Stimulated activated naive B cell treated with anti-CD40 and anti-IgM and Interleukin-4, amounts not matched to agents 10 μg/mL and 1 μg/mL and 100 μg/mL, for 72 hours (primary cell): ENCODE measurements at regions not wholly inside any gene's neighbourhood (a gene's known extent, or its start where the extent isn't known, plus 50 kb on each side); places are given as distances from the start of the nearest gene placed in this dataset.

Experiments
- ATAC-seq, 2 donors: fragments of 150-1000 bp; cut with Tn5 transposase; replicated peaks; 2 replicates each; pipeline ENCODE4 v1.10.0; 2021; ENCODE audit warnings: moderate library complexity in 1 of 2
- DNase-seq: peaks from one replicate; pipeline ENCODE4 v3.0.0; 2021
- H3K27ac Mint-ChIP-seq: one replicate; pipeline ENCODE4 v1.8.0; 2022; ENCODE audit warnings: mild to moderate bottlenecking, mixed read lengths
- H3K27me3 Mint-ChIP-seq, 2 donors: one replicate each; pipeline ENCODE4 v1.8.0; 2022; ENCODE audit warnings: mixed read lengths in 2 of 2
- H3K36me3 Mint-ChIP-seq, 2 donors: one replicate each; pipeline ENCODE4 v1.8.0; 2022; ENCODE audit warnings: mixed read lengths in 2 of 2, mild to moderate bottlenecking in 1 of 2
- H3K4me1 Mint-ChIP-seq, 2 donors: one replicate each; pipeline ENCODE4 v1.8.0; 2022; ENCODE audit warnings: mixed read lengths in 2 of 2, mild to moderate bottlenecking in 1 of 2
- H3K4me3 Mint-ChIP-seq, 2 donors: one replicate each; pipeline ENCODE4 v1.8.0; 2022; ENCODE audit warnings: mild to moderate bottlenecking in 2 of 2, mixed read lengths in 2 of 2, moderate library complexity in 1 of 2
- H3K9me3 Mint-ChIP-seq, 2 donors: one replicate each; pipeline ENCODE4 v1.8.0; 2022; ENCODE audit warnings: mixed read lengths in 2 of 2, mild to moderate bottlenecking in 1 of 2

GRCh38 chr14:22052795-22053194, 379.2 kb upstream of the OR4E1 start:
- ATAC-seq (no peak), DNase-seq (no peak)
- H3K27ac Mint-ChIP-seq: no peak overlapping the region
- H3K4me1 Mint-ChIP-seq: no peaks in the 10 kb centered on the region
- peaks cover 72 to 80% of the 10 kb centered on the region in 2 donors for H3K27me3 Mint-ChIP-seq
- H3K9me3 Mint-ChIP-seq: peaks cover 0 to 1% of the 10 kb centered on the region in 2 donors
- no peak overlapping the region for H3K4me3 Mint-ChIP-seq
- H3K36me3 Mint-ChIP-seq: no peaks in the 10 kb centered on the region

- DNase-seq: no peak
- H3K4me3 Mint-ChIP-seq: no peak overlapping the region
- H3K9me3 Mint-ChIP-seq: no peaks in the 10 kb centered on the region
- H3K36me3 Mint-ChIP-seq: no peaks in the 10 kb centered on the region
- H3K4me1 Mint-ChIP-seq: peaks cover 0 to 7% of the 10 kb centered on the region in 2 donors
- peaks cover 53 to 69% of the 10 kb centered on the region in 2 donors for H3K27me3 Mint-ChIP-seq
- peak; percentile 77 to 80 for ATAC-seq
- H3K27ac Mint-ChIP-seq: no peak overlapping the region
Observed at GRCh38 chr14:22047115-22047514, 373.5 kb upstream of the OR4E1 start.

- no peaks in the 10 kb centered on the region for H3K36me3 Mint-ChIP-seq
- H3K27me3 Mint-ChIP-seq: peaks cover 56 to 73% of the 10 kb centered on the region in 2 donors
- DNase-seq (no peak), ATAC-seq (no peak)
- H3K4me1 Mint-ChIP-seq: peaks cover 0 to 7% of the 10 kb centered on the region in 2 donors
- no peak overlapping the region for H3K4me3 Mint-ChIP-seq
- no peaks in the 10 kb centered on the region for H3K9me3 Mint-ChIP-seq
- H3K27ac Mint-ChIP-seq: no peak overlapping the region
Observed at GRCh38 chr14:22046063-22046462, 372.4 kb upstream of the OR4E1 start.

GRCh38 chr14:22044193-22044592, 370.6 kb upstream of the OR4E1 start:
- ATAC-seq (no peak), DNase-seq (no peak)
- H3K4me3 Mint-ChIP-seq: no peak overlapping the region
- H3K27me3 Mint-ChIP-seq: peaks cover 55 to 73% of the 10 kb centered on the region in 2 donors
- no peaks in the 10 kb centered on the region for H3K9me3 Mint-ChIP-seq
- no peak overlapping the region for H3K27ac Mint-ChIP-seq
- H3K36me3 Mint-ChIP-seq: no peaks in the 10 kb centered on the region
- H3K4me1 Mint-ChIP-seq: peaks cover 2 to 7% of the 10 kb centered on the region in 2 donors

- DNase-seq (no peak), ATAC-seq (no peak)
- no peak overlapping the region for H3K4me3 Mint-ChIP-seq
- peaks cover 0 to 2% of the 10 kb centered on the region in 2 donors for H3K4me1 Mint-ChIP-seq
- H3K9me3 Mint-ChIP-seq: no peaks in the 10 kb centered on the region
- no peaks in the 10 kb centered on the region for H3K36me3 Mint-ChIP-seq
- H3K27me3 Mint-ChIP-seq: peaks cover 47 to 61% of the 10 kb centered on the region in 2 donors
- no peak overlapping the region for H3K27ac Mint-ChIP-seq
Observed at GRCh38 chr14:22040781-22041125, 367.1 kb upstream of the OR4E1 start.

GRCh38 chr14:22039938-22040780, 366.5 kb upstream of the OR4E1 start:
- H3K4me3 Mint-ChIP-seq: no peak overlapping the region
- peaks cover 47 to 60% of the 10 kb centered on the region in 2 donors for H3K27me3 Mint-ChIP-seq
- ATAC-seq (peak; percentile 62 to 69), DNase-seq (no peak)
- H3K36me3 Mint-ChIP-seq: no peaks in the 10 kb centered on the region
- peaks cover 0 to 2% of the 10 kb centered on the region in 2 donors for H3K4me1 Mint-ChIP-seq
- H3K27ac Mint-ChIP-seq: no peak overlapping the region
- no peaks in the 10 kb centered on the region for H3K9me3 Mint-ChIP-seq

GRCh38 chr14:22036541-22037239, 363.1 kb upstream of the OR4E1 start:
- Mint-ChIP-seq H3K27ac (no peak overlapping the region), H3K36me3 (no peaks in the 10 kb centered on the region), H3K4me3 (no peak overlapping the region), H3K4me1 (peaks cover 0 to 2% of the 10 kb centered on the region in 2 donors), H3K9me3 (no peaks in the 10 kb centered on the region), H3K27me3 (peaks cover 48 to 65% of the 10 kb centered on the region in 2 donors)
- ATAC-seq (no peak), DNase-seq (no peak)

- DNase-seq (no peak), ATAC-seq (no peak)
- Mint-ChIP-seq H3K27me3 (peaks cover 32 to 35% of the 10 kb centered on the region in 2 donors), H3K36me3 (no peaks in the 10 kb centered on the region), H3K4me3 (no peak overlapping the region), H3K27ac (no peak overlapping the region), H3K9me3 (no peaks in the 10 kb centered on the region), H3K4me1 (no peaks in the 10 kb centered on the region)
Observed at GRCh38 chr14:22026527-22026926, 352.9 kb upstream of the OR4E1 start.

- ATAC-seq (no peak), DNase-seq (no peak)
- no peak overlapping the region for H3K4me3 Mint-ChIP-seq
- H3K9me3 Mint-ChIP-seq: no peaks in the 10 kb centered on the region
- no peak overlapping the region for H3K27ac Mint-ChIP-seq
- no peaks in the 10 kb centered on the region for H3K36me3 Mint-ChIP-seq
- peaks cover 33 to 37% of the 10 kb centered on the region in 2 donors for H3K27me3 Mint-ChIP-seq
- no peaks in the 10 kb centered on the region for H3K4me1 Mint-ChIP-seq
Observed at GRCh38 chr14:22025879-22026278, 352.3 kb upstream of the OR4E1 start.

- no peak overlapping the region for H3K27ac Mint-ChIP-seq
- ATAC-seq (no peak), DNase-seq (no peak)
- H3K9me3 Mint-ChIP-seq: peaks cover 0 to 4% of the 10 kb centered on the region in 2 donors
- no peaks in the 10 kb centered on the region for H3K36me3 Mint-ChIP-seq
- no peaks in the 10 kb centered on the region for H3K4me1 Mint-ChIP-seq
- H3K4me3 Mint-ChIP-seq: no peak overlapping the region
- H3K27me3 Mint-ChIP-seq: peaks cover 31 to 37% of the 10 kb centered on the region in 2 donors
Observed at GRCh38 chr14:22024137-22024536, 350.5 kb upstream of the OR4E1 start.

GRCh38 chr14:22018890-22019289, 345.3 kb upstream of the OR4E1 start:
- H3K4me3 Mint-ChIP-seq: no peak overlapping the region
- H3K36me3 Mint-ChIP-seq: no peaks in the 10 kb centered on the region
- H3K27me3 Mint-ChIP-seq: peaks cover 10 to 16% of the 10 kb centered on the region in 2 donors
- no peak for DNase-seq
- H3K27ac Mint-ChIP-seq: no peak overlapping the region
- no peak for ATAC-seq
- H3K4me1 Mint-ChIP-seq: no peaks in the 10 kb centered on the region
- peaks cover 0 to 4% of the 10 kb centered on the region in 2 donors for H3K9me3 Mint-ChIP-seq

- no peak overlapping the region for H3K27ac Mint-ChIP-seq
- no peaks in the 10 kb centered on the region for H3K9me3 Mint-ChIP-seq
- DNase-seq: no peak
- H3K4me1 Mint-ChIP-seq: no peaks in the 10 kb centered on the region
- H3K36me3 Mint-ChIP-seq: no peaks in the 10 kb centered on the region
- no peak overlapping the region for H3K4me3 Mint-ChIP-seq
- H3K27me3 Mint-ChIP-seq: peaks cover 26 to 38% of the 10 kb centered on the region in 2 donors
- no peak for ATAC-seq
Observed at GRCh38 chr14:22012452-22012851, 338.8 kb upstream of the OR4E1 start.

- DNase-seq (no peak), ATAC-seq (no peak)
- Mint-ChIP-seq H3K27me3 (peaks cover 29 to 48% of the 10 kb centered on the region in 2 donors), H3K4me1 (no peaks in the 10 kb centered on the region), H3K36me3 (no peaks in the 10 kb centered on the region), H3K9me3 (no peaks in the 10 kb centered on the region), H3K27ac (no peak overlapping the region), H3K4me3 (no peak overlapping the region)
Observed at GRCh38 chr14:22011253-22011642, 337.6 kb upstream of the OR4E1 start.

- no peak for DNase-seq
- H3K4me3 Mint-ChIP-seq: no peak overlapping the region
Observed at GRCh38 chr14:22010545-22011252, 337.1 kb upstream of the OR4E1 start.

More at GRCh38 chr14:22010545-22011252, 337.1 kb upstream of the OR4E1 start:
- Mint-ChIP-seq H3K36me3 (no peaks in the 10 kb centered on the region), H3K27me3 (peaks cover 29 to 48% of the 10 kb centered on the region in 2 donors), H3K4me1 (no peaks in the 10 kb centered on the region), H3K9me3 (no peaks in the 10 kb centered on the region), H3K27ac (no peak overlapping the region)
- no peak for ATAC-seq
